Activated CD4-positive, alpha-beta T cell treated with anti-CD3 and anti-CD28 coated beads for 36 hours (primary cell): ENCODE measurements at regions not wholly inside any gene's neighbourhood (a gene's known extent, or its start where the extent isn't known, plus 50 kb on each side); places are given as distances from the start of the nearest gene placed in this dataset.

Experiments used
- ATAC-seq: fragments of 200-7000 bp; cut with Tn5 transposase; one replicate; pipeline ENCODE4 v1.10.0; 2021; ENCODE audit warnings: mild to moderate bottlenecking, moderate library complexity
- CTCF ChIA-PET: fragments of 350-600 bp; sonication (Branson Sonifier 250); formaldehyde crosslinking; loops from one replicate; lab custom pipeline; 2021; ENCODE audit warnings: antibody characterized with exemption; lab: Charles Lee
- POLR2A ChIA-PET: fragments of 350-600 bp; sonication (Branson Sonifier 250); formaldehyde crosslinking; loops from one replicate; lab custom pipeline; 2021; ENCODE audit warnings: antibody characterized with exemption, inconsistent platforms; lab: Charles Lee
- DNase-seq: peaks from one replicate; pipeline ENCODE4 v3.0.0-alpha.2; 2020
- H3K27ac Mint-ChIP-seq: one replicate; pipeline ENCODE4 v1.8.0; 2021; ENCODE audit warnings: mixed read lengths
- H3K27me3 Mint-ChIP-seq: one replicate; pipeline ENCODE4 v1.8.0; 2021; ENCODE audit warnings: mixed read lengths
- H3K36me3 Mint-ChIP-seq: one replicate; pipeline ENCODE4 v1.8.0; 2021; ENCODE audit warnings: low read depth, mixed read lengths
- H3K4me1 Mint-ChIP-seq: one replicate; pipeline ENCODE4 v1.8.0; 2021; ENCODE audit warnings: mixed read lengths
- H3K4me3 Mint-ChIP-seq: one replicate; pipeline ENCODE4 v1.8.0; 2021; ENCODE audit warnings: mild to moderate bottlenecking, moderate library complexity, mixed read lengths
- H3K9me3 Mint-ChIP-seq: one replicate; pipeline ENCODE4 v1.8.0; 2021; ENCODE audit warnings: low read depth, mixed read lengths
- intact Hi-C, 2 experiments: fragments of 100-400 bp; cut with DNase I in 1 of 2; cut with micrococcal nuclease in 1 of 2; formaldehyde crosslinking; loops; one replicate each; pipeline versions ENCODE4 v1.14.2 to v1.15.1; 2022 to 2024; cut with DNase I, micrococcal nuclease

GRCh38 chr7:36010656-36011587 is 142.1 kb upstream of the EEPD1 start:
- no peak overlapping the region for H3K27ac Mint-ChIP-seq
- H3K36me3 Mint-ChIP-seq = no peaks in the 10 kb centered on the region
- ChIA-PET POLR2A (no interaction called here), CTCF (interaction anchor here (0.6 to 1.0 kb wide), 3 partner anchors 27 to 308 kb away, joined by 3 read pairs; no protein-coding TSS in a partner anchor)
- intact Hi-C loops = no loop called here
- no peaks in the 10 kb centered on the region for H3K4me1 Mint-ChIP-seq
- no peak overlapping the region for H3K4me3 Mint-ChIP-seq
- no peaks in the 10 kb centered on the region for H3K27me3 Mint-ChIP-seq
- ATAC-seq = no peak
- no peaks in the 10 kb centered on the region for H3K9me3 Mint-ChIP-seq
- DNase-seq = no peak

- no peak for DNase-seq
- no peaks in the 10 kb centered on the region for H3K9me3 Mint-ChIP-seq
- no peaks in the 10 kb centered on the region for H3K36me3 Mint-ChIP-seq
- no peak overlapping the region for H3K4me3 Mint-ChIP-seq
- no peaks in the 10 kb centered on the region for H3K27me3 Mint-ChIP-seq
- ChIA-PET POLR2A (no interaction called here), CTCF (interaction anchor here (0.6 to 1.0 kb wide), 3 partner anchors 28 to 307 kb away, joined by 3 read pairs; no protein-coding TSS in a partner anchor)
- ATAC-seq = no peak
- intact Hi-C loops = no loop called here
- no peak overlapping the region for H3K27ac Mint-ChIP-seq
- H3K4me1 Mint-ChIP-seq = no peaks in the 10 kb centered on the region
Observed at GRCh38 chr7:36011588-36011965, 141.5 kb upstream of the EEPD1 start.

DNA sequence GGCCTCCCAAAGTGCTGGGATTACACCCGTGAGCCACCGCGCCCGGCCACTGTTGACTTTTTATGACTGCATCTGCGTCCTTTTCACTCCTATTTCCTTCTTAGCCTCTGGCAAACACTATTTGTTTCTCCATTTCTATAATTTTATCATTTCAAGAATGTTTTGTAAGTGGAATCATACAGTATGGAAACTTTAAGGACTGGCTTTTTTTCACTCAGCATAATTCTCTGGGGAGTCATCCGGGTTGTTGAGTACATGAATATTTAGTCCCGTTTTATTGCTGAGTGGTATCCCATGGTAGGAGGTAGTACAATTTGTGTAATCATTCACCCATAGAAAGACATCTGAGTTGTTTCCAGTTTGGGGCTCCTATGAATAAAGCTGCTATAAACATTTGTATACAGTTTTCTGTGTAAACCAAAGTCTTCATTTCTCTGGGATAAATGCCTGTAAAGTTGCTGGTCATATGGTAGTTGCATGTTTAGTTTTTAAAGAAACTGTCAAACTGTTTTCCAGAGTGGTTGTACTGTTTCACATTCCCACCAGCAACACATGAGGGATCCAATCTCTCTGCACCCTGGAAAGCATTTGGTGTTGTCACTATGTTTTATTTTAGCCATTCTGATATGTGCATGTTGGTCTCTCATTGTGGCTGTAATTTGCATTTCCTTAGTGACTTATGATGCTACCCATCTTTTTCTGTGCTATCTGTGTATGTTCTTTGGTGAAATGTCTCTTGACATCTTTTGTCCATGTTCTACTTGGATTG is 139.6 kb upstream of the EEPD1 start:
- ChIA-PET CTCF (no interaction called here), POLR2A (no interaction called here)
- ATAC-seq (no peak), DNase-seq (no peak)
- no peaks in the 10 kb centered on the region for H3K9me3 Mint-ChIP-seq
- intact Hi-C loops = no loop called here
- H3K27ac Mint-ChIP-seq = no peak overlapping the region
- no peak overlapping the region for H3K4me3 Mint-ChIP-seq
- H3K4me1 Mint-ChIP-seq = no peaks in the 10 kb centered on the region
- no peaks in the 10 kb centered on the region for H3K36me3 Mint-ChIP-seq
- H3K27me3 Mint-ChIP-seq = no peaks in the 10 kb centered on the region

DNA sequence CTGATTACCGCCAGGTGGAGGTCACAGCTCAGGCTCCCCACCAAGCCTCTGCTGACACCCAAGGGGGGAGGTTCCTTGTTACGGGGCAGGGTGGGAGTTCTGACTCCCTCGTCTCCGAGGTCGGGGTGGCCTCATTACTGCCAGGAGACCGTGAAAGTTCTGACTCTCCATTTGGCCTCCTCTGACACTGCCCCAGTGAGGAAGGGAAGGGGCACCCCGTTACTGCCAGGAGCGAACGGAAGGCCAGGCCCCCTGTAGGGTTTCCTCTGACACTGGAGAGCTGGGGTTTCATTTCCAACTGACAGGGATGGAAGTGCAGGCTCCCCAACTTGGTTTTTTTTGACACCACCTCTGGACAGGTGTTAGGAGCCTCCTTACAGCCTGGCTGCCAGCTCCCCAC is 138.1 kb upstream of the EEPD1 start:
- Mint-ChIP-seq H3K9me3 (no peaks in the 10 kb centered on the region), H3K4me1 (no peaks in the 10 kb centered on the region), H3K27me3 (no peaks in the 10 kb centered on the region), H3K4me3 (no peak overlapping the region), H3K36me3 (no peaks in the 10 kb centered on the region), H3K27ac (no peak overlapping the region)
- DNase-seq (no peak), ATAC-seq (no peak)
- intact Hi-C loops = no loop called here
- ChIA-PET POLR2A (no interaction called here), CTCF (no interaction called here)

DNA sequence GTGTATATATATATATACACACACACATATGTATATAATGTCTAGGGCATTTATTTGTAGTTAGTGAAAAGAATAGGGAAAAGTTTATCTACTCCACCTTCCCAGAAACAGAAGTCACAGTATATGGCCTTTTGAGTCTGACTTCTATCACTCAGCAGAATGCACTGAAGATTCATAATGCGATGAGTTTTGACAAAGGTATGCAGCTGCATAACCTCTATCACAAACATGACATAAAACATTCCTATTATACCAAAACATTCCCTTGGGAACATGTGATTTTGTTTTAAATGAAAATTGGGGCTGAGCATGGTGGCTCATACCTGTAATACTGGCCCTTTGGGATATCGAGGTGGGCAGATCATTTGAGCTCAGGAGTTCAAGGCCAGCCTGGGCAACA is 137.3 kb upstream of the EEPD1 start:
- Mint-ChIP-seq H3K36me3 (no peaks in the 10 kb centered on the region), H3K9me3 (no peaks in the 10 kb centered on the region), H3K27me3 (no peaks in the 10 kb centered on the region), H3K4me3 (no peak overlapping the region), H3K27ac (no peak overlapping the region), H3K4me1 (no peaks in the 10 kb centered on the region)
- no peak for DNase-seq
- ChIA-PET POLR2A (no interaction called here), CTCF (interaction anchor here (0.6 kb wide), 1 partner anchor 514 kb away, joined by 3 read pairs; no protein-coding TSS in a partner anchor)
- no peak for ATAC-seq
- intact Hi-C loops = no loop called here

DNA sequence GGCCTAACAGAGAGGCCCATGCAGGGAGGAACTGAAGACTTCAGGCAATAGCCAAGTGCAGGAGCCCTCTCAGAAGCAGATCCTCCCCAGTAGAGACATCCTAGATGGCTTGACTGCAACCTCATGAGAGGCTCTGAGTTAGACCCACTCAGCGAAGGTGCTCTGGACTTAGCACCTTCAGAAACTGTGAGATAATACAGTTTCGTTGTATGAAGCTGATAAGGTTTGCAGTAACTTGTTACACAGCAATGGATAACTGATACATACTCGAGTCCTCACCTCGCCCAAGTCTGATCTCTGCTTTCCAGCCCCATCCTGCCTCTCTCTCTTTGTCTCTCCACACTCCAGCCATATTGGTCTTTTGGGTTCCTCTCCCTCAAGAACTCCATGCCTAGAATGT is 136.4 kb upstream of the EEPD1 start:
- H3K4me3 Mint-ChIP-seq = no peak overlapping the region
- H3K4me1 Mint-ChIP-seq = no peaks in the 10 kb centered on the region
- ATAC-seq (no peak), DNase-seq (no peak)
- H3K36me3 Mint-ChIP-seq = no peaks in the 10 kb centered on the region
- POLR2A ChIA-PET = no interaction called here
- intact Hi-C loops = no loop called here
- CTCF ChIA-PET = no interaction called here
- no peaks in the 10 kb centered on the region for H3K9me3 Mint-ChIP-seq
- H3K27me3 Mint-ChIP-seq = no peaks in the 10 kb centered on the region
- no peak overlapping the region for H3K27ac Mint-ChIP-seq

DNA sequence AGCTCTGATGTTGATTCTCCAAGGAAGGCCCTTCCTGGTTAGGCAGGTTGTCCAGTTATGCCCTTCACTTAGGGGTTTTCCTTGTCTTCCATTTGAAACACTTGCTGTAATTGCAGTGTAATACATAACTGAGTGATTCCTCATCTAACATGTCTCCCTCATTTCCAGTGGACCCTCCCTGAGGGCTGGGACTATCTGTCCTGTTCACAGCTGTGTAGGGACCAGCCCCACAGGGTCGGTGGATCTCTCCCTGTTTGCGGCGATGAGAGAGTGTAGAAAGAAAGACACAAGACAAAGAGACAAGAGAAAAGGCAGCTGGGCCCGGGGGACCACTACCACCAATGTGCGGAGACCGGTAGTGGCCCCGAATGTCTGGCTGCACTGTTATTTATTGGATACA is 135.9 kb upstream of the EEPD1 start:
- H3K9me3 Mint-ChIP-seq = no peaks in the 10 kb centered on the region
- H3K36me3 Mint-ChIP-seq = no peaks in the 10 kb centered on the region
- no peaks in the 10 kb centered on the region for H3K4me1 Mint-ChIP-seq
- DNase-seq (no peak), ATAC-seq (no peak)
- CTCF ChIA-PET = no interaction called here
- POLR2A ChIA-PET = no interaction called here
- H3K27ac Mint-ChIP-seq = no peak overlapping the region
- no peak overlapping the region for H3K4me3 Mint-ChIP-seq
- intact Hi-C loops = no loop called here
- no peaks in the 10 kb centered on the region for H3K27me3 Mint-ChIP-seq

DNA sequence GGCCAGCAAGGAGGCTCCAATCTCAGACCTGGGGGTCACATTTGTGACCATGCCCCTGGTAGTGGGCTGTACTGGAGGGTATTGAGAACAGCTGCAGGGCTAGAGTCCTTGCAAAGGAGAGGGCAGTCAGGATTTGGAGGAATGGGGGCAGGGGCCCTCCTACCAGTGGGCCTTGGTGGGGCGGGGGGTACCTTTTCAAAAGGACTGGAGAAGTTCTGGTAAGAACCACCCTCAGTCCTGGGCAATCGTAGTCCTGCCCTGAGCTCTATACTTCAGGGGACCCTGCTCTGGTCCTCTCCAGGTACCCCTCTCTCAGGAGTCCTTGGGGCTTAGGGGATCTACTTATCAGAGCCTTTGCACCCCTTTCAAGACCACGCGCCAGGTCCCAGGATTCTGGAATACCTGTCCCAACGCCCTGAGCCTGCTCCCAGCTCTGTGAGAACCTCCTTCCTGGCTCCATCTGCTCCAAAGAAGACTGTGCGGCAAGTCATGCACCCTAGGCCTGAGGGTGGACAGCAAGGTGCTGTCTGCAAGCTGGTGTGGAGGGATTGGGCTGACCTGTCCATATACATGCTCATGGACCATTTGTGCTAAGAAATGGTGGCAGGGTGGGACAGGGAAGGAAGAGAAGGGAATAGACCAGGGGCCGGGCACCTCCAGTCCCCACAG is 134.1 kb upstream of the EEPD1 start:
- POLR2A ChIA-PET = no interaction called here

DNA sequence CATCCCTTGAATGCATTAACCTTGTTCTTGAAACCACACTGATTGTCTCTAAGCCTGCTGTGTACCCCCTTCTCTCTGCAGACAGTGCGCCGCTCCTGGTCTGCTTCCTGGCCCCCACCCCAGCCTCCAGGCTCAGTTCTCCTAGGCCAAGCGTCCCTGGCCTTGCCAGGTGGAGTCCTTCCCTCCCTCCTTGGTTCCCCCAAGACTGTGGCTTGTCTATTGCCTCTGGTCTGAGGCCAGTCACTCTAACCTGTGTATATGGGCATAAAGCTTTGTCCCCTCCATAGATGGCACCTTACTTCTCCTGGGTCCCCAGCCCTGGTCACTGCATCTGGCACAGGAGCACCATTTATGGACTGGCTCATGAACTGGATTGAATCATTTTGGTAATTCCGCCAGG is 133.5 kb upstream of the EEPD1 start:
- POLR2A ChIA-PET = no interaction called here
- DNase-seq (no peak), ATAC-seq (no peak)
- no peak overlapping the region for H3K27ac Mint-ChIP-seq
- intact Hi-C loops = no loop called here
- no peaks in the 10 kb centered on the region for H3K27me3 Mint-ChIP-seq
- no peak overlapping the region for H3K4me3 Mint-ChIP-seq
- no peaks in the 10 kb centered on the region for H3K4me1 Mint-ChIP-seq
- H3K9me3 Mint-ChIP-seq = no peaks in the 10 kb centered on the region
- CTCF ChIA-PET = interaction anchor here (1.4 kb wide), 1 partner anchor 34 kb away, joined by 3 read pairs; no protein-coding TSS in a partner anchor
- no peaks in the 10 kb centered on the region for H3K36me3 Mint-ChIP-seq

More for the DNA sequence above, 134.1 kb upstream of the EEPD1 start:
- H3K4me3 Mint-ChIP-seq = no peak overlapping the region
- ATAC-seq (no peak), DNase-seq (no peak)
- H3K36me3 Mint-ChIP-seq = no peaks in the 10 kb centered on the region
- intact Hi-C loops = no loop called here
- H3K9me3 Mint-ChIP-seq = no peaks in the 10 kb centered on the region
- H3K4me1 Mint-ChIP-seq = no peaks in the 10 kb centered on the region
- CTCF ChIA-PET = interaction anchor here (0.8 to 1.4 kb wide), 2 partner anchors 33 to 35 kb away, joined by 3 read pairs; no protein-coding TSS in a partner anchor
- no peaks in the 10 kb centered on the region for H3K27me3 Mint-ChIP-seq
- H3K27ac Mint-ChIP-seq = no peak overlapping the region

DNA sequence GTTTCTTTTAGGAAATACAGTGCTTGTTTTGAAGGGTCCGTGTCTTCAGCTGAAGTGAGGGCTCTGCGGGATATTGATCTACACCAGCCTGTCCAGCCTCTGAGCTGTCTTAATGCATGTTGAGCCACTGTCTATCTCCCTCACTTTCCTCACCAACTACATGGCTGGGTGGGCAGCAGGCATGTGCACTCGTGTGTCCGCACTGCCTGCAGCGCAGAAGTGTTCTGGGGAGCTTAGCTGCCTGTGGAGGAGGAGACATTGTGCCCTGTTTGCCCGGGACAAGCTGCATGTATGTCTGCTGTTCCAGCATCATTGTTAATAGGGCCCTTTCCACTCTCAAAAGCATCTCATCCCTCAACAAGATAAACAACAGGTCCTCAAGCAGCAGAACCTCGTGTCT is 133.1 kb upstream of the EEPD1 start:
- no peak for ATAC-seq
- Mint-ChIP-seq H3K36me3 (no peaks in the 10 kb centered on the region), H3K4me1 (no peaks in the 10 kb centered on the region), H3K27ac (no peak overlapping the region), H3K9me3 (no peaks in the 10 kb centered on the region), H3K4me3 (no peak overlapping the region), H3K27me3 (no peaks in the 10 kb centered on the region)
- POLR2A ChIA-PET = no interaction called here
- CTCF ChIA-PET = interaction anchor here (0.7 to 1.3 kb wide), 2 partner anchors 34 to 777 kb away, joined by 3 to 5 read pairs; no protein-coding TSS in a partner anchor
- intact Hi-C loops = no loop called here
- DNase-seq = no peak

DNA sequence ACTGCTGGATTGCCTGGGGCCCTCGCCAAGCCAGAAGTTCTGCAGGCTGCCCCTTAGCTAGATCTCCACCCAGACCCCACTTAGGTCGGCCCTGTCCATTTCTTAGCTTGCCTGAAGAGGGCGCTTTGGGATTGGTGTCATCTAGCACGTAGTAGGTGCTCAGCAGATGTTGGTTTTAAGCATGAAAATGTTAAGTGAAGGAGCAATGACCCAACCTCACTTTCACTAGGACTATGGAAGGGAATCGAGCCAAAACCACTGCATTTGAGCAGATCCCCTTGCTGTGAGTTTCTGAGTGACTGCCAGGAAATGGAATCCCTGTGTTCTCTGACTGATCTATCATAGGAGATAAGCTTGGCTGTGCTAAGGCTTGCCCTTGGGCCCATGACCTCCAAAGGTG is 131.7 kb upstream of the EEPD1 start:
- H3K27ac Mint-ChIP-seq = no peak overlapping the region
- DNase-seq = peak; percentile 40
- H3K4me1 Mint-ChIP-seq = no peaks in the 10 kb centered on the region
- no peak for ATAC-seq
- H3K4me3 Mint-ChIP-seq = no peak overlapping the region
- no peaks in the 10 kb centered on the region for H3K9me3 Mint-ChIP-seq
- intact Hi-C loops = loop anchor here in 1 of 2 experiments (1.0 kb wide), 1 partner anchor 270 kb away; no protein-coding TSS in a partner anchor
- H3K36me3 Mint-ChIP-seq = no peaks in the 10 kb centered on the region
- ChIA-PET CTCF (interaction anchor here (0.5 to 1.2 kb wide), 5 partner anchors 37 to 273 kb away, joined by 3 to 4 read pairs (median 3); no protein-coding TSS in a partner anchor), POLR2A (interaction anchor here (0.7 kb wide), 1 partner anchor 1898 kb away, joined by 3 read pairs; no protein-coding TSS in a partner anchor)
- no peaks in the 10 kb centered on the region for H3K27me3 Mint-ChIP-seq
